ENCODE measurements at regions not wholly inside any gene's neighbourhood (a gene's known extent, or its start where the extent isn't known, plus 50 kb on each side); places are given as distances from the start of the nearest gene placed in this dataset.

GRCh38 chr3:72421786-72422185 lies 426.5 kb downstream of the SHQ1 start:
- H3K9ac ChIP-seq = no peak overlapping the region
- H3K27me3 Mint-ChIP-seq (ENCODE audit: insufficient read depth, low read depth) = no peaks in the 10 kb centered on the region
- no peak for DNase-seq (ENCODE audit: low spot score)
- peaks cover 100% of the 10 kb centered on the region for H3K79me2 ChIP-seq (ENCODE audit: low read depth)
- no peak overlapping the region for H3K4me3 Mint-ChIP-seq
- H3K9me3 ChIP-seq (ENCODE audit: low read depth) = peaks cover 9% of the 10 kb centered on the region
- H3K27ac Mint-ChIP-seq = no peak overlapping the region
- peaks cover 14% of the 10 kb centered on the region for H3K4me1 ChIP-seq
- H3K4me1 Mint-ChIP-seq = peaks cover 15% of the 10 kb centered on the region
- H3K4me2 ChIP-seq = no peak overlapping the region
- H3K27ac ChIP-seq = no peak overlapping the region
- H3K4me3 ChIP-seq = no peak overlapping the region
- no peak overlapping the region for H2AFZ ChIP-seq (replicated peaks)
- H3K36me3 ChIP-seq = peaks cover 5% of the 10 kb centered on the region
- peaks cover 58% of the 10 kb centered on the region for H4K20me1 ChIP-seq (ENCODE audit: low read depth)
- H3K36me3 Mint-ChIP-seq = peaks cover 38% of the 10 kb centered on the region
- H3K9me3 Mint-ChIP-seq = peaks cover 56% of the 10 kb centered on the region
- no peaks in the 10 kb centered on the region for H3F3A ChIP-seq (ENCODE audit: low read depth)
- no peaks in the 10 kb centered on the region for H3K27me3 ChIP-seq
- TF ChIP-seq CTCF (IDR thresholded peaks at IDR 0.05) = no peak
- TF ChIP-seq EZH2 (IDR thresholded peaks at IDR 0.05) = no peak
- no peak for TF ChIP-seq EZH2phosphoT487 (IDR thresholded peaks at IDR 0.05)

GRCh38 chr3:72421126-72421525 lies 427.1 kb downstream of the SHQ1 start:
- Mint-ChIP-seq H3K9me3 (peaks cover 63% of the 10 kb centered on the region), H3K4me3 (no peak overlapping the region), H3K4me1 (peaks cover 9% of the 10 kb centered on the region), H3K27me3 (ENCODE audit: insufficient read depth, low read depth) (no peaks in the 10 kb centered on the region), H3K27ac (no peak overlapping the region), H3K36me3 (peaks cover 43% of the 10 kb centered on the region)
- peaks cover 5% of the 10 kb centered on the region for H3K36me3 ChIP-seq
- no peak overlapping the region for H3K4me2 ChIP-seq
- peaks cover 58% of the 10 kb centered on the region for H4K20me1 ChIP-seq (ENCODE audit: low read depth)
- H3K4me3 ChIP-seq = no peak overlapping the region
- no peak overlapping the region for H3K27ac ChIP-seq
- TF ChIP-seq EZH2phosphoT487 (IDR thresholded peaks at IDR 0.05) (no peak), CTCF (IDR thresholded peaks at IDR 0.05) (no peak), EZH2 (IDR thresholded peaks at IDR 0.05) (no peak)
- H3F3A ChIP-seq (ENCODE audit: low read depth) = no peaks in the 10 kb centered on the region
- H3K9ac ChIP-seq = no peak overlapping the region
- no peaks in the 10 kb centered on the region for H3K27me3 ChIP-seq
- no peak for DNase-seq (ENCODE audit: low spot score)
- H3K9me3 ChIP-seq (ENCODE audit: low read depth) = peaks cover 9% of the 10 kb centered on the region
- H2AFZ ChIP-seq (replicated peaks) = no peak overlapping the region
- peaks cover 8% of the 10 kb centered on the region for H3K4me1 ChIP-seq
- H3K79me2 ChIP-seq (ENCODE audit: low read depth) = peaks cover 100% of the 10 kb centered on the region

- Mint-ChIP-seq H3K9me3 (peaks cover 67% of the 10 kb centered on the region), H3K27me3 (ENCODE audit: insufficient read depth, low read depth) (no peaks in the 10 kb centered on the region), H3K4me3 (no peak overlapping the region), H3K4me1 (no peaks in the 10 kb centered on the region), H3K27ac (no peak overlapping the region), H3K36me3 (peaks cover 55% of the 10 kb centered on the region)
- Histone ChIP-seq H3K27ac (no peak overlapping the region), H3K79me2 (ENCODE audit: low read depth) (peaks cover 100% of the 10 kb centered on the region), H3K4me3 (no peak overlapping the region), H4K20me1 (ENCODE audit: low read depth) (peaks cover 58% of the 10 kb centered on the region), H3K4me1 (no peaks in the 10 kb centered on the region), H3F3A (ENCODE audit: low read depth) (no peaks in the 10 kb centered on the region), H3K4me2 (no peak overlapping the region), H3K27me3 (no peaks in the 10 kb centered on the region), H2AFZ (replicated peaks) (no peak overlapping the region), H3K36me3 (peaks cover 5% of the 10 kb centered on the region), H3K9me3 (ENCODE audit: low read depth) (peaks cover 9% of the 10 kb centered on the region), H3K9ac (no peak overlapping the region)
- TF ChIP-seq CTCF (IDR thresholded peaks at IDR 0.05) (peak; percentile 26), EZH2phosphoT487 (IDR thresholded peaks at IDR 0.05) (no peak)
- DNase-seq (ENCODE audit: low spot score) = no peak
These were observed 429.4 kb downstream of the SHQ1 start for GRCh38 chr3:72418856-72419255.
